Loucy (cell line): ENCODE measurements at regions not wholly inside any gene's neighbourhood (a gene's known extent, or its start where the extent isn't known, plus 50 kb on each side); places are given as distances from the start of the nearest gene placed in this dataset.

Source experiments
- CTCF ChIP-seq: fragments of 200-600 bp; sonication (generic); conservative IDR thresholded peaks from 2 replicates; pipeline ENCODE4 v1.5.1; 2014; ENCODE audit warnings: mild to moderate bottlenecking, antibody characterized with exemption, low read length
- EZH2phosphoT487 ChIP-seq: fragments of 200-600 bp; IDR thresholded peaks from 2 replicates; pipeline ENCODE4 v1.6.1; 2018; ENCODE audit warnings: antibody characterized with exemption, mild to moderate bottlenecking, moderate library complexity, borderline replicate concordance

- TF ChIP-seq CTCF, result no peak
- no peak for TF ChIP-seq EZH2phosphoT487
These were observed 508.2 kb downstream of the CDK5RAP2 start for GRCh38 chr9:120071760-120072159.
